GM21423 (cell line): ENCODE measurements at regions not wholly inside any gene's neighbourhood (a gene's known extent, or its start where the extent isn't known, plus 50 kb on each side); places are given as distances from the start of the nearest gene placed in this dataset.
"Not testable (repeated sequence)": the region's sequence is repeated elsewhere in the genome, so short reads cannot be mapped to it uniquely, and the experiment has no call there.

Experiments
- ATAC-seq: cut with Tn5 transposase; IDR thresholded peaks from one replicate; pipeline ENCODE4 v1.9.1; 2021; ENCODE audit warnings: mild to moderate bottlenecking, moderate library complexity; ENCODE audit not compliant: unreplicated experiment

GRCh38 chr1:234851450-234852438 lies 241.8 kb upstream of the IRF2BP2 start:
- ATAC-seq = peak; percentile 65

GRCh38 chr1:234849832-234850231 lies 239.9 kb upstream of the IRF2BP2 start:
- ATAC-seq = no peak

- no peak for ATAC-seq
These were observed 239.1 kb upstream of the IRF2BP2 start for GRCh38 chr1:234848972-234849649.

GRCh38 chr1:234846813-234847212 lies 236.8 kb upstream of the IRF2BP2 start:
- not testable (repeated sequence) for ATAC-seq

GRCh38 chr1:234845836-234846235 lies 235.9 kb upstream of the IRF2BP2 start:
- no peak for ATAC-seq

GRCh38 chr1:234845097-234845660 lies 235.2 kb upstream of the IRF2BP2 start:
- no peak for ATAC-seq

- ATAC-seq = peak; percentile 22
These were observed 234.6 kb upstream of the IRF2BP2 start for GRCh38 chr1:234844479-234845031.

- ATAC-seq = no peak
These were observed 234.0 kb upstream of the IRF2BP2 start for GRCh38 chr1:234843946-234844345.

GRCh38 chr1:234842726-234843641 lies 233.0 kb upstream of the IRF2BP2 start:
- peak; percentile 67 for ATAC-seq

GRCh38 chr1:234841710-234842231 lies 231.8 kb upstream of the IRF2BP2 start:
- peak; percentile 25 for ATAC-seq

- no peak for ATAC-seq
These were observed 231.3 kb upstream of the IRF2BP2 start for GRCh38 chr1:234841281-234841680.

GRCh38 chr1:234840843-234841242 lies 230.9 kb upstream of the IRF2BP2 start:
- ATAC-seq = no peak

GRCh38 chr1:234840253-234840652 lies 230.3 kb upstream of the IRF2BP2 start:
- ATAC-seq = no peak

- ATAC-seq = no peak
These were observed 229.7 kb upstream of the IRF2BP2 start for GRCh38 chr1:234839663-234840062.

GRCh38 chr1:234838820-234839219 lies 228.8 kb upstream of the IRF2BP2 start:
- ATAC-seq = no peak

- ATAC-seq = no peak
These were observed 228.2 kb upstream of the IRF2BP2 start for GRCh38 chr1:234838182-234838581.

- no peak for ATAC-seq
These were observed 227.7 kb upstream of the IRF2BP2 start for GRCh38 chr1:234837713-234838112.

- no peak for ATAC-seq
These were observed 226.9 kb upstream of the IRF2BP2 start for GRCh38 chr1:234836776-234837357.

- ATAC-seq = no peak
These were observed 226.2 kb upstream of the IRF2BP2 start for GRCh38 chr1:234836045-234836681.
